GM12873 (cell line): ENCODE measurements at regions not wholly inside any gene's neighbourhood (a gene's known extent, or its start where the extent isn't known, plus 50 kb on each side); places are given as distances from the start of the nearest gene placed in this dataset.

Source experiments
- TF ChIP-seq, protein P1 (sequence below): IDR thresholded peaks from 2 replicates; pipeline ENCODE4 v1.5.1; 2012; ENCODE audit warnings: low read depth, mild to moderate bottlenecking, moderate library complexity, low read length, control low read depth; ENCODE audit not compliant: insufficient read depth; ENCODE audit errors: missing control alignments

GRCh38 chr10:61219696-61220095, 233.5 kb downstream of the TMEM26 start:
- TF ChIP-seq, protein P1, sequence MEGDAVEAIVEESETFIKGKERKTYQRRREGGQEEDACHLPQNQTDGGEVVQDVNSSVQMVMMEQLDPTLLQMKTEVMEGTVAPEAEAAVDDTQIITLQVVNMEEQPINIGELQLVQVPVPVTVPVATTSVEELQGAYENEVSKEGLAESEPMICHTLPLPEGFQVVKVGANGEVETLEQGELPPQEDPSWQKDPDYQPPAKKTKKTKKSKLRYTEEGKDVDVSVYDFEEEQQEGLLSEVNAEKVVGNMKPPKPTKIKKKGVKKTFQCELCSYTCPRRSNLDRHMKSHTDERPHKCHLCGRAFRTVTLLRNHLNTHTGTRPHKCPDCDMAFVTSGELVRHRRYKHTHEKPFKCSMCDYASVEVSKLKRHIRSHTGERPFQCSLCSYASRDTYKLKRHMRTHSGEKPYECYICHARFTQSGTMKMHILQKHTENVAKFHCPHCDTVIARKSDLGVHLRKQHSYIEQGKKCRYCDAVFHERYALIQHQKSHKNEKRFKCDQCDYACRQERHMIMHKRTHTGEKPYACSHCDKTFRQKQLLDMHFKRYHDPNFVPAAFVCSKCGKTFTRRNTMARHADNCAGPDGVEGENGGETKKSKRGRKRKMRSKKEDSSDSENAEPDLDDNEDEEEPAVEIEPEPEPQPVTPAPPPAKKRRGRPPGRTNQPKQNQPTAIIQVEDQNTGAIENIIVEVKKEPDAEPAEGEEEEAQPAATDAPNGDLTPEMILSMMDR = no peak

DNA sequence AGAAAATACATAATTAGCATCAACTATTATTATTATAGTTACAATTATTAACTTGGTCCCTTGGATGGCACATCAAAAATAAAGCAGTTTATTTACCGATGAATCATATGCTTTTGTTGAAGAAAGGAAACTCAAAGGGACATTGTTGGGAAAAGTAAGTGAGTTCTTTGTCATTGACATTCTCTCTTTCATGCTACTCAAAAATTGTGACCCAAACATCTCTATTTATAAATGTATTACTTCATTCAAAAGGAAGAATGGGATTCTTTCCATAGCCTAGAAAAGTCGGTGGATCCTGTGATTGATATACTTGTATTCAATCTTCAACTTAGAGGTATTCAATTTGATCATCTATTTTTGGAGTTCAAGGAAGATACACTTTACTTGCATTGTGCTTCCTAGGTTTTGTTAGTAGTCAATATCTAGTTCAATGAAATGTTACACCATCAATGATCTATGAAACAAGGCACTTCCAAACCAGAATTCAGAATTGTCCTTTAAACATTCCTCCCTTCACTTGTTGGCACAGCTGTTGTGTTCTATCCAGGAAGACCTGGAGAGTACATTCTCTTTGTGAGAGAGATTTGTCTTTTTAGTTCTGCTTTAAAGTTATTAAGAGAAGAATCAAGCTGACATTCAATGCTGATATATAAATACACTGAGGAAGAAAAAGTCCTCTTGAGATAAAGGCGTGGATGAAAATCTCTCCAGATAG, 235.2 kb downstream of the TMEM26 start:
- TF ChIP-seq, protein P1 = no peak

DNA sequence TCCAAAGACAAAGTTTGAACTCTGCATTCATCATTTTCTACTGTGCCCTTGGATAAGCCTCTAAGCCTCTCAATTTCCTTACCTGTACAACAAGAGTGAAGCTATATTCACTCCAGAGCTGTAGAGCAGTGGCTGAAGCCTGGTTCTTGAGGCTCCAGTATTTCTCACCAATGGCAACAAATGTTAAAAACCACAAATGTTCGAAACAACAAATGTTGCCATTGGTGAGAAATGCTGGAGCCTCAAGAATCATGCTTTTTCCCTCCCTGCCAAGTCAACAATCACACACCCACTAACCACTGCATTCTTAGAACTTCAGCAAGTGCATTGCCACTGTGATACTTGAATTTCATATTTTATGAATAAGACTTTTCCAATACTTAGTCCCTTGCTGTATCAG, 237.9 kb downstream of the TMEM26 start:
- TF ChIP-seq, protein P1 = no peak

GRCh38 chr10:61211468-61211867, 241.7 kb downstream of the TMEM26 start:
- TF ChIP-seq, protein P1 = no peak

DNA sequence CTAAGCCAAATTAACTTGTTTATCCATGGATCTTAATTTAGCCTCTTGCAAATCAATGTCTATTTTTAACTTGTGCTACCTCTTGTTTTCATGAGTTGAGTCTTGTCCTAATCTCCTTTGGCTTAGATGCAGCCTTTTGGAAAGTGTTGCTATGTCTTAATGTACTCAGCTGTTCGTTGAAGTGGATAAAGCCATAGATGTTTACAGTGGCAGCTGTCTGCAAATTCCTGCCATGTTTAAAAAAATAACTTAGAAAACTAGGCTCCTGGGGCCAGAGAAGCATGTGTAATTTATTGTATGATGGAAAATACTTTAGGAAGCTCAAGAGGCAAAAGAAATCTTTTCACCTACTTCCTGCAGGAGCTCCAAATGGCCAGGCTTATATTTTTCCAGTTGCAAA, 253.1 kb upstream of the RHOBTB1 start:
- TF ChIP-seq, protein P1 = no peak

- TF ChIP-seq, protein P1 = no peak
Observed at GRCh38 chr10:61195211-61195610, 251.2 kb upstream of the RHOBTB1 start.

DNA sequence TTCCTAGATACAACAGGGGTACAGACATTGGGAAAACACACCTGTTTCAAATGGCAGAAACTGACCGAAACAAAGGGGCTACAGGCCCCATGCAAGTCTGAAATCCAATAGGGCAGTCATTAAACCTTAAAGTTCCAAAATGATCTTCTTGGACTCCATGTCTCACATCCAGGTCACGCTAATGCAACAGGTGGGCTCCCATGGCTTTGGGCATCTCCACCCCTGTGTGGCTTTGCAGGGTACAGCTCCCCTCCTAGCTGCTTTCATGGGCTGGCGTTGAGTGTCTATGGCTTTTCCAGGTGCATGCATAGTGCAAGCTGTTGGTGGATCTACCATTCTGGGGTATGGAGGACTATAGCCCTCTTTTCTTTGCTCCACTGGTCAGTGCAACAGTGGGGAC, 248.1 kb upstream of the RHOBTB1 start:
- TF ChIP-seq, protein P1 = no peak
